Stimulated activated CD4-positive, alpha-beta T cell treated with anti-CD3 and anti-CD28 coated beads, Interleukin-12 subunit alpha, Interleukin-12 subunit beta, amount 100 ng/mL, for 48 hours (primary cell): ENCODE measurements at regions not wholly inside any gene's neighbourhood (a gene's known extent, or its start where the extent isn't known, plus 50 kb on each side); places are given as distances from the start of the nearest gene placed in this dataset.
"Not testable (repeated sequence)": the region's sequence is repeated elsewhere in the genome, so short reads cannot be mapped to it uniquely, and the experiment has no call there.

Experiments
- DNase-seq, 3 donors: peaks; one replicate each; pipeline ENCODE4 v3.0.0-alpha.2; 2020; ENCODE audit warnings: low read depth in 2 of 3, low spot score in 1 of 3

- no peak for DNase-seq
Measured at GRCh38 chr17:36842963-36843558, 94.2 kb upstream of the LHX1 start.

- DNase-seq: no peak
Measured at GRCh38 chr17:36844013-36844412, 93.3 kb upstream of the LHX1 start.

GRCh38 chr17:36844601-36845000 lies 92.7 kb upstream of the LHX1 start:
- DNase-seq: no peak

GRCh38 chr17:36845916-36846315 lies 91.4 kb upstream of the LHX1 start:
- DNase-seq: no peak

GRCh38 chr17:36846410-36847292 lies 90.6 kb upstream of the LHX1 start:
- no peak for DNase-seq

- no peak for DNase-seq
Measured at GRCh38 chr17:36848008-36848902, 89.0 kb upstream of the LHX1 start.

GRCh38 chr17:36849020-36849419 lies 88.3 kb upstream of the LHX1 start:
- not testable (repeated sequence) for DNase-seq

GRCh38 chr17:36849871-36850348 lies 87.4 kb upstream of the LHX1 start:
- peak; percentile 44 to 52 (median 49) for DNase-seq

- DNase-seq: no peak
Measured at GRCh38 chr17:36850790-36851189, 86.5 kb upstream of the LHX1 start.

- DNase-seq: no peak
Measured at GRCh38 chr17:36851250-36851649, 86.0 kb upstream of the LHX1 start.

GRCh38 chr17:36852478-36852877 lies 84.8 kb upstream of the LHX1 start:
- not testable (repeated sequence) for DNase-seq

- no peak for DNase-seq
Measured at GRCh38 chr17:36854982-36855381, 82.3 kb upstream of the LHX1 start.

GRCh38 chr17:36855459-36855858 lies 81.8 kb upstream of the LHX1 start:
- no peak for DNase-seq

GRCh38 chr17:36856222-36856621 lies 81.1 kb upstream of the LHX1 start:
- DNase-seq: no peak

GRCh38 chr17:36856903-36857381 lies 80.3 kb upstream of the LHX1 start:
- DNase-seq: no peak

GRCh38 chr17:36857698-36858097 lies 79.6 kb upstream of the LHX1 start:
- no peak for DNase-seq

GRCh38 chr17:36858119-36859002 lies 78.9 kb upstream of the LHX1 start:
- no peak for DNase-seq

- DNase-seq: no peak
Measured at GRCh38 chr17:36859003-36859300, 78.3 kb upstream of the LHX1 start.

- no peak for DNase-seq
Measured at GRCh38 chr17:36859706-36860105, 77.6 kb upstream of the LHX1 start.

GRCh38 chr17:36861531-36861930 lies 75.7 kb upstream of the LHX1 start:
- no peak for DNase-seq
